B cell (primary cell): ENCODE measurements at regions not wholly inside any gene's neighbourhood (a gene's known extent, or its start where the extent isn't known, plus 50 kb on each side); places are given as distances from the start of the nearest gene placed in this dataset.

Experiments
- ATAC-seq: fragments of 200-7000 bp; cut with Tn5 transposase; one replicate; pipeline ENCODE4 v1.10.0; 2021; ENCODE audit warnings: low read depth, mild to moderate bottlenecking, moderate number of reproducible peaks, moderate library complexity
- CTCF ChIA-PET: fragments of 350-600 bp; sonication (Branson Sonifier 250); formaldehyde crosslinking; loops from one replicate; lab custom pipeline; 2021; ENCODE audit warnings: antibody characterized with exemption, inconsistent platforms; lab: Charles Lee
- POLR2A ChIA-PET: fragments of 350-600 bp; sonication (Branson Sonifier 250); formaldehyde crosslinking; loops from one replicate; lab custom pipeline; 2021; ENCODE audit warnings: antibody characterized with exemption; lab: Charles Lee
- DNase-seq: peaks from one replicate; pipeline ENCODE4 v3.0.0; 2013
- H2AFZ ChIP-seq: 2 replicates; pipeline ENCODE4 v1.6.1; 2012; ENCODE audit warnings: mild to moderate bottlenecking, low read depth, low read length; ENCODE audit not compliant: insufficient read depth, poor library complexity, severe bottlenecking
- H3K27ac ChIP-seq, 2 donors: 1 replicate in 1 of 2; 2 replicates in 1 of 2; pipeline ENCODE4 v1.5.1; 2012 to 2013; ENCODE audit warnings: low read length in 2 of 2, mild to moderate bottlenecking in 2 of 2, moderate library complexity in 1 of 2
- H3K27me3 ChIP-seq, 4 experiments: fragments of 200-600 bp in 1 of 4; sonication (generic) in 1 of 4; replicated peaks in 1 of 4; 1 replicate in 2 of 4; 2 replicates in 2 of 4; pipeline versions ENCODE4 v1.6.1 to v1.7.0; 2013 to 2016; ENCODE audit warnings: low read length in 3 of 4, mild to moderate bottlenecking in 2 of 4, mixed read lengths in 1 of 4, moderate library complexity in 1 of 4; ENCODE audit not compliant: insufficient read depth in 4 of 4, control insufficient read depth in 3 of 4; ENCODE audit errors: control extremely low read depth in 1 of 4
- H3K36me3 ChIP-seq, 2 experiments: replicated peaks in 1 of 2; 1 replicate in 1 of 2; 2 replicates in 1 of 2; pipeline versions ENCODE4 v1.6.1 to v1.7.1; 2013; ENCODE audit warnings: low read length in 1 of 2; ENCODE audit not compliant: insufficient read depth in 2 of 2, control insufficient read depth in 1 of 2; ENCODE audit errors: control extremely low read depth in 1 of 2, extremely low read depth in 1 of 2
- H3K4me1 ChIP-seq, 2 donors: fragments of 200-600 bp in 1 of 2; sonication (generic) in 1 of 2; 1 replicate in 1 of 2; 2 replicates in 1 of 2; pipeline versions ENCODE4 v1.5.1 to v1.6.1; 2013 to 2017; ENCODE audit warnings: low read length in 2 of 2; ENCODE audit not compliant: control insufficient read depth in 2 of 2, insufficient read depth in 2 of 2
- H3K4me2 ChIP-seq: replicated peaks from 2 replicates; pipeline ENCODE3; 2012; ENCODE audit warnings: mild to moderate bottlenecking, low read depth, low read length; ENCODE audit not compliant: poor library complexity, severe bottlenecking
- H3K4me3 ChIP-seq, 5 experiments: fragments of 200-600 bp in 1 of 5; sonication (generic) in 1 of 5; 1 replicate in 3 of 5; 2 replicates in 2 of 5; pipeline versions ENCODE4 v1.5.1 to v1.7.0; 2011 to 2016; ENCODE audit warnings: low read length in 4 of 5, mild to moderate bottlenecking in 4 of 5, low read depth in 2 of 5, control low read depth in 1 of 5, moderate library complexity in 1 of 5; ENCODE audit not compliant: insufficient read depth in 1 of 5; ENCODE audit errors: control extremely low read depth in 1 of 5, extremely low read depth in 1 of 5
- H3K79me2 ChIP-seq: fragments of 200-600 bp; sonication (generic); one replicate; pipeline ENCODE4 v1.6.0; 2016; ENCODE audit warnings: low read length; ENCODE audit not compliant: control insufficient read depth, insufficient read depth
- H3K9ac ChIP-seq: fragments of 200-600 bp; sonication (generic); 2 replicates; pipeline ENCODE4 v1.6.1; 2017; ENCODE audit warnings: mild to moderate bottlenecking, low read length, moderate library complexity
- H3K9me3 ChIP-seq, 3 donors: one replicate each; pipeline versions ENCODE4 v1.6.1 to v1.7.1; 2013; ENCODE audit warnings: low read length in 2 of 3; ENCODE audit not compliant: control insufficient read depth in 2 of 3, insufficient read depth in 1 of 3; ENCODE audit errors: control extremely low read depth in 1 of 3
- H4K20me1 ChIP-seq: 2 replicates; pipeline ENCODE4 v1.6.0; 2012; ENCODE audit warnings: mild to moderate bottlenecking, low read length; ENCODE audit not compliant: insufficient read depth, control insufficient read depth, poor library complexity, severe bottlenecking
- H3K27ac Mint-ChIP-seq: one replicate; pipeline ENCODE4 v1.8.0; 2021; ENCODE audit warnings: mixed read lengths
- H3K27me3 Mint-ChIP-seq: one replicate; pipeline ENCODE4 v1.8.0; 2021; ENCODE audit warnings: mixed read lengths
- H3K4me1 Mint-ChIP-seq: one replicate; pipeline ENCODE4 v1.8.0; 2021; ENCODE audit warnings: mixed read lengths
- H3K4me3 Mint-ChIP-seq: one replicate; pipeline ENCODE4 v1.8.0; 2021; ENCODE audit warnings: mixed read lengths
- H3K9me3 Mint-ChIP-seq: one replicate; pipeline ENCODE4 v1.8.0; 2022; ENCODE audit warnings: mixed read lengths; ENCODE audit not compliant: insufficient read depth
- CTCF ChIP-seq: fragments of 200-600 bp; IDR thresholded peaks from one replicate; pipeline ENCODE4 v1.8.0; 2022; ENCODE audit warnings: antibody characterized with exemption, mild to moderate bottlenecking
- EZH2 ChIP-seq: IDR thresholded peaks from 2 replicates; pipeline ENCODE4 v1.6.1; 2012; ENCODE audit warnings: borderline replicate concordance, low read depth, mild to moderate bottlenecking, moderate library complexity, low read length; ENCODE audit not compliant: insufficient read depth, poor library complexity, severe bottlenecking
- WGBS: methylation state at CpG from one replicate; pipeline ENCODE4 v1.1.5; 2013; ENCODE audit warnings: missing lambda C conversion rate; ENCODE audit not compliant: insufficient coverage; 5-methylcytosine and 5-hydroxymethylcytosine counted together
- intact Hi-C: fragments of 100-400 bp; cut with micrococcal nuclease; formaldehyde crosslinking; loops from one replicate; pipeline ENCODE4 v1.10.0; 2022

DNA sequence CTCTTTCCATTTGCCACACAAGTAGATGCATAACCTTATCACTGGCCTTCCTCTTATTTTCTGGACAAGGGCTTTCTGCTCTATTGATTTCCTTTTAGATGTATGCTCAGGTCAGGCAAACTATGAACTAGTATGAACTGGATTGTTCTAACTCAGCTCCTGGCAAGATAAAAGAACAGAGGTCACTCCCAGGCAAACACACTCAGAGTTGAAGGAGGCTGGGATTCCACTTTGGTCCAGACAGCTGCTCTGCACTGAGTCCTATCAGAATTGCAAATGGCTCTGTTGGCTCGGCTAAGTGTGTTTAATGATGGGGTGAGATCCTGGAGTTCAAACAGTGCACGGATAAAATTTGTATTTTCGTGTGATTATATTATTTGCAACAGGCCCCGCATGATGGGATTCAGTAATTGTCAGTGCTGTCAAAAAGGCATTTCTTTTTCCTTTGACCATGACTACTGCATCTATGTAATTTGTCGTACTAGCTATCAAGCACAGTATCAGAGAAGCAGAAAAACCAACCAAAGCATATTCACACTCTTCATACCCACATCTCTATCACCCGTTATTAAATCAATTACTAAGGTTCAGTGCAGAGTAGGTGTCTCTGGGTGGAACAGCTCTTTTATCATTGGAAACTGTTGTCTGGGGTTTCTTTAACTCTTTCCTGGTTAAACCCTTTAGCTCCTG, 288.1 kb upstream of the PRKCQ start:
- no peak for TF ChIP-seq CTCF
- TF ChIP-seq EZH2, result no peak
- Histone ChIP-seq H3K36me3 (no peaks in the 10 kb centered on the region), H2AFZ (no peak overlapping the region), H4K20me1 (no peaks in the 10 kb centered on the region), H3K4me3 (no peak overlapping the region), H3K27me3 (peaks cover 0 to 4% (median 0%) of the 10 kb centered on the region in 4 experiments), H3K79me2 (no peaks in the 10 kb centered on the region), H3K27ac (no peak overlapping the region), H3K4me2 (no peak overlapping the region), H3K4me1 (no peaks in the 10 kb centered on the region), H3K9ac (no peak overlapping the region), H3K9me3 (no peaks in the 10 kb centered on the region)
- H3K27me3 Mint-ChIP-seq, result peaks cover 28% of the 10 kb centered on the region
- 86% methylated on average over 1 of the region's 6 CpGs for WGBS
- H3K4me3 Mint-ChIP-seq, result no peak overlapping the region
- H3K4me1 Mint-ChIP-seq, result no peaks in the 10 kb centered on the region
- no peak overlapping the region for H3K27ac Mint-ChIP-seq
- ChIA-PET POLR2A (no interaction called here), CTCF (interaction anchor here (1.0 kb wide), 1 partner anchor 30 kb away, joined by 3 read pairs; no protein-coding TSS in a partner anchor)
- intact Hi-C loops, result no loop called here
- DNase-seq (no peak), ATAC-seq (no peak)
- H3K9me3 Mint-ChIP-seq, result no peaks in the 10 kb centered on the region

DNA sequence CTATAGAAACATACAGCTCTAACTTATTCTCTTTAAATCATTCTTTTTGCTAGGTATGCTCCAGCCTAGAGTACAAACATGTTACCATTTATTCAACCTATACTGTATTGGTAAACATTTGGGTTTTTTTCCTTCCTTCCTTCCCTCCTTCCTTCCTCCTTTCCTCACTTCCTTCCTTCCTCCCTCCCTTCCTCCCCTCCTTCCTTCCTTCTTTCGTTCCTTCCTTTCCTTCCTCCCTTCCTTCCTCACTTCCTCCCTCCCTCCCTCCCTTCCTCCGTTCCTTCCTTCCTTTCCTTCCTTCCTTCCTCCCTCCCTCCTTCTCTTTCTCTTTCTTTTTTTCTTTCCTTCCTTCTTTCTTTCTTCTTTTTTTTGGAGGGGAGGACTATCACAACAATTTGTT, 286.7 kb upstream of the PRKCQ start:
- Histone ChIP-seq H3K4me2 (no peak overlapping the region), H3K79me2 (no peaks in the 10 kb centered on the region), H3K27ac (no peak overlapping the region), H3K4me3 (no peak overlapping the region), H3K27me3 (peaks cover 0 to 4% (median 0%) of the 10 kb centered on the region in 4 experiments), H3K9me3 (peaks cover 0 to 2% (median 0%) of the 10 kb centered on the region in 3 donors), H3K36me3 (no peaks in the 10 kb centered on the region), H4K20me1 (no peaks in the 10 kb centered on the region), H3K4me1 (no peaks in the 10 kb centered on the region), H2AFZ (no peak overlapping the region), H3K9ac (no peak overlapping the region)
- ChIA-PET CTCF (no interaction called here), POLR2A (no interaction called here)
- DNase-seq, result no peak
- ATAC-seq, result no peak
- no peaks in the 10 kb centered on the region for H3K9me3 Mint-ChIP-seq
- no peak overlapping the region for H3K27ac Mint-ChIP-seq
- peaks cover 25% of the 10 kb centered on the region for H3K27me3 Mint-ChIP-seq
- no peak overlapping the region for H3K4me3 Mint-ChIP-seq
- 0% methylated on average over 1 of the region's 2 CpGs for WGBS
- no peaks in the 10 kb centered on the region for H3K4me1 Mint-ChIP-seq
- TF ChIP-seq EZH2, result no peak
- no peak for TF ChIP-seq CTCF
- intact Hi-C loops, result no loop called here
